Inflammatory macrophage (primary cell): ENCODE measurements at regions not wholly inside any gene's neighbourhood (a gene's known extent, or its start where the extent isn't known, plus 50 kb on each side); places are given as distances from the start of the nearest gene placed in this dataset.
A peak's percentile ranks its signal among the peaks of the same experiment; 100 is the strongest.
"Not testable (repeated sequence)": the region's sequence is repeated elsewhere in the genome, so short reads cannot be mapped to it uniquely, and the experiment has no call there.

ENCODE experiments used
- DNase-seq, 2 donors: peaks; one replicate each; pipeline ENCODE4 v3.0.0-alpha.2; 2020 to 2022

DNA sequence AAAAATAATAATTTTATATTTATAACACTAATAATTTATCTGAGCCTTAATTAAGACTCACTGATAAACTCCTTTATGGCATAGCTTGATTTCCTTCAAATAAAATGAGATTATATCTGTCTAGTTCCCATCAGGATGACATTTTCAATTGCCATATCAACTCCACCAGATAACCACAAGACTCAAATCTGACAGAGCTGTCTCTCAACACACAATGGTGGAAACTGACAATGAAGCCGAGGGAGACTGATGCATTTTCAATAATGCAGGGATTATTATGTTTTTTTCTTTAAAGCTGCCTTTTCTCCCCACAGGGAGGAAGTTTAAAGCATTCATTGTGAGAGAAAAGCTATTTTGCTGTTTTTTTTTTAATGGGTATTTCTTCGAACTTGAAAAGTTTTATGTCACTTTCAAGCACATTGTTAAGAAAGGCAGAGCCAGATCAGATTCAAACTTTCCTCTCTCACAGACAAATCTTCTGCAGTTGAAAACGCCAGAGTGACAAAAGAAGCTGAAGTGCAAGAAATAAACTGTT, 1326.9 kb upstream of the MIR17HG start:
- DNase-seq = no peak

DNA sequence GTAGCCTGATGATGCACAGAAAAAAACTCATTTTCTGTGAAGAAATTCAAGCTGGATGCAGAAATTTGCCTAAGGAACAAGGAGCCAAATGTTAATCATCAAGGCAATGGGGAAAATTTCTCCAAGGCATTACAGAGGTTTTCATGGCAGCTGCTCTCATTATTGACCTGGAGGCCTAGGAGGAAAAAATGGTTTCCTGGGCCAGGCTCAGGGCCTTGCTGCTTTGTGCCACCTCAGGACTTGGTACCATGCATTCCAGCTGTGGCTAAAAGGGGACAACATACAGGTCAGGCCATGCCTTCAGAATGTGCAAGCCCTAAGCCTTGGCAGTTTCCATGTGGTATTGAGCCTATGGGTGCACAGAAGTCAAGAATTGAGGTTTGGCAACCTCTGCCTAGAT, 1320.1 kb upstream of the MIR17HG start:
- DNase-seq = no peak

DNA sequence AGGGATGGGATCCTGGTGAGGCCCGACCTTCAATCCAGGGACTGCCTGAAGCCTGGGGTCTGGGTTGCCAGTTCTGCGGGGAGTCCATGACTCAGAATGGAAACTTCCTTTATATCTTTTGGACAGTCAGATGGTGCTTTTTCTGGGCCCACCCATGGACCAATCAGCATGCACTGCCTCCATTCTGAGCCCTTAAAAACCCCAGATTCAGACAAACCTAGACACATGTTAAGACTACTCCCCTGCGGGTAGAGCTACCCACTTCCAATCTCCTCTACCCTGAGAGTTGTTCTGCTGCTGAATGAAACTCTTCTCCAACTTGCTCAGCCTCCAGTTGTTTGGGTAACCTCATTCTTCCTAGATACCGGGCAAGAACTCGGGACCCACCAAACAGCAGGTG, 1315.2 kb upstream of the MIR17HG start:
- DNase-seq = no peak

DNA sequence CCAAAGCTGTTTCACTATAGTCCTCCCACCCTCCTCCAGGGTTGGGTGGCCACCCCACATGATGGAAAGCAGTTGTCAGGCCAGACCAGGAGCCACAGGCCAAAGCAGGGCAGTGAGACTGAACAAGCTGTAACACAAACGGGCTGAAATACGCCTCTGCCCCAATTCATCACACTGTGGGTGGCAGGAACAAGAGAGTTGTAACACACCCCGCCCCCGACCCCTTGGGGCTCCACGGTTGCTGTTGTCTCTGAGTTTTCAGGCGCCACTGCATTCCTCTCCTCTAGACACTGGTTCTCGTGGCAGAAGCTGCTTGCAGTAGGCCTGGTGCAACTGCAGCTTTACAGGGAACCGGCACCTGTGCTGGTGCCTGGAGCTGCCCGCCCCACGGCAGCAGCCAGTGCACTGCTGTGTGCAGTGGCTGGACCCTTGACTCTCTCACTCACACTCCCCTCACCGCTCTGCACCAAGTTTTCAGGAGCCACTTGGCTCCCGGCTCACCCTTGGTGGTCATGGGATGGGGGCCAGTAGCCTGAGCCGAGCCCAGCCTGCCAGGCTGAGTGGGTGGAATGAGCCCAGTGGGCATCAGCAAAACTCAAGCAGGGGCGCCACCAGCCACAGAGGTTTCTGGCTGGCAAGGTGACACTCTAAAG, 1314.5 kb upstream of the MIR17HG start:
- no peak for DNase-seq

DNA sequence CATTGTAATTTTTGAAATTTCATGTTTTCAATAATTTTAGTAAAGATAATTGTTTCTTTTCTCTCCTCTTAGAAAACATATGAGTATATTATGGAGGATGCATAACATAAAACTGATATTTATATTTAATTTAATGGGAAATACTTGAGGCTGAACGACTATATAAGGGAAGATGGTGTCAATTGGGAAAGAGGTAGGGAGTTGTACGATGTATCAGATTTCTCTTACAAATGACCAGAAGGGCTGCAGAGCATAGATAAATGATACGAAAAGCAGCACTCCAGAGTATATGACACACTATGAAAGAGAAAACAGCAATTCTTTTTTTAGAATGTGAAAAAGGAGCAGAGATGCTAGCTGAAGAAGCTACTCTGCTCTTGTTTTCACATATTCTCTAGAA, 1308.0 kb upstream of the MIR17HG start:
- no peak for DNase-seq

DNA sequence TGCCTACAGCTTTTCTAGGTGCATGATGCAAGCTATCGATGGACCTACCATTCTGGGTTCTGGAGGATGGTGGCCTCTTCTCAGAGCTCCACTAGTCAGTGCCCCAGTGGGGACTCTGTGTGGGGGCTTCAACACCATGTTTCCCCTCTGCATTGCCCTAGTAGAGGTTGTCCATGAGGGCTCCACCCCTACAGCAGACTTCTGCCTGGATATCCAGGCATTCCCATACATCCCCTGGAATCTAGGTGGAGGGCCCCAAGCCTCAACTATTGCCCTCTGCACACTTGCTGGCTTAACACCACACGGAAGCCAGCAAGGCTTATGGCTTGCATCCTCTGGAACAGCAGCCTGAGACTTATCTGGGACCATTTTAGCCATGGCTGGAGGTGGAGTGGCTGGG, 1299.9 kb upstream of the MIR17HG start:
- no peak for DNase-seq

DNA sequence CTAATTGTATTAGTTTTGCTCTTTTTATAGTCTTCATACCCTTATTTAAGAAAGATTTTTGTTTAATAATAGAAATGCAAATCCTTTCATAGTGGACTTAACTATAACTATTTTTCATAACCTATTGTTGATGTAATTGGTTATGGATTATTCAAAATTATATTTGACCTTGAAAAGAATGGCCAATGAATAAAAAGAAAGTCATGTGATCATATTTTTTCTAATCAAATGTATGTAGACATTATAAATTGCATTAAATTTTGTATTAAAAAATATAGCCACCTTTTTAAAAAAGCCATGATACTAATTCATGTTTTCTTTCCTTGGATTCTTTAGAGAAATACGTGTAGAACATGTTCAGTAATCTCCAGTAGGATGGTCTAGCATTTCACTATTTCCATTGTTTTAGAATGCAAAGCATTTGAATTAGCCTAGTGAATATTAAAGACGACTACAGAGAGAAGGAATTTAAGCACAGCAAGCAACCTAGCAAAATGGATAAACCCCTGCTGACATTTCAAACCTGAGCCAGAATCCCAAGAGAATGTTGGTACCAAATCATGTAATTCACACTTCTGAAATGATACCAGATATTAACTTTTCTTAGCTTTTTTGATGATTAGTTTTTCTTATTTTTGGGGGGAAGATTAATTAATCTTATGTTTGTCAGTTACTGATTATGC, 1297.4 kb upstream of the MIR17HG start:
- DNase-seq = no peak

DNA sequence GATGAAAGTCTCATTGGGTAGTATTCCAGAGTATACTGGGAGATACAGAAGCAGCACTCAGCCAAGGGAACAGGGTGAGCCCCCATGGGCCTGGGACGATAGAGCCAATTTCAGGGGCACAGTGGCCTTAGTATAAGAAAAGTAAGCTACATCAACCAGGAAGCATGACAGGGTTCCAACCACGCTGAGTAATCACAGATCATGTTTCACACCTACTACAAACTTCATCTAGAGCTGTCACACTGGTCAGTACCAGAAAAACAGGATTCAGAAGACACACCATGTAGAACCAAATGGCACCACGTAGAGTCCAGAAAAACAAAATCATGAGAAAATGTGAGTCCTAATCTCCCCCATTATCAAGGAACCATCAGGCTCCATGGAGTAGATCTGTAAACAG, 1292.4 kb upstream of the MIR17HG start:
- no peak for DNase-seq

DNA sequence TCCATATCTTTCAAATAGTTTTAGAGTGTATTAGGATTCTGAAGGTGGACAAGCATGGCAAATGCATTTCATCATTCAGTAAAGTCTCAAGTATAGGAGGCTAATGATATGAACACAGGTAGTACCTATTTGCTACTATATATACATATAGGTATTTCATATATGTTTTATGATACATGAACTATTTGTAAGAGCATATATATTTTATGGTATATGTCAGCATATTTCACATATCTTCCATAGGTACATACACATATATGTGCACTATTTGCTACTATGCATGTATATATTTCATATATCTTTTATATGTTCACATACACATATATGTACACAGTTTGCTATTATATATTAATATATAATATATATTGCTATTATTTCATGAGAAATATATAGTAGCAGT, 1291.7 kb upstream of the MIR17HG start:
- no peak for DNase-seq

DNA sequence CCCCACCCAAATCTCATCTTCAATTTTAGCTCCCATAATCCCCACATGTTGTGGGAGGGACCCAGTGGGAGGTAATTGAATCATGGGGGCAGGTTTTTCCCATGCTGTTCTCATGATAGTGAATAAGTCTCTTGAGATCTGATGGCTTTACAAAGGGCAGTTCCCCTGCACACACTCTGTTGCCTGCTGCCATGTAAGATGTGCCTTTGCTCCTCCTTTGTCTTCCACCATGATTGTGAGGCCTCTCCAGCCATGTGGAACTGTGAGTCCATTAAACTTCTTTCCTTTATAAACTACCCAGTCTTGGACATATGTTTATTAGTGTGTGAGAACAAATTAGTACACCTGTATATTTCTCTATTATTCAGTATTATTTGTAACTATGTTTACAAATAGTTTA, 1283.3 kb upstream of the MIR17HG start:
- DNase-seq = not testable (repeated sequence)

DNA sequence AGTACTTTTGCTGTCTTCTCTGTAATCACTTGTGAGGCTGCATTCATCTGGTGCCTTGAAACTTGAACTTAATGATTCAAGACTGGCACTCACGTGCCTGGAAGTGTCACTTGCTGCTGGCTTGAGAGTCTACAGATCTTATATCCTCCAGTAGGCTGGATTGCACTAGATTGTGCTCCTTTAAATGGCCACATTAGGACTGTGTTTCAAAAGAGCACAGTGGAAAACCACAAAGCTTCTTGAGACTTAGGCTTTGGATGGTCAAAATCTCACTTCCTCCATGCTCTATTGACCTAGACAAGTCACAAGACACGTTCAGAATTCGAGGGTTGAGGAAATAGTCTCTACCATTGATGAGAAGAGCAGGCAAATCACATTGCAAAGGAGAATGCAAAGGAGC, 1278.8 kb upstream of the MIR17HG start:
- DNase-seq = peak; percentile 3 to 26

DNA sequence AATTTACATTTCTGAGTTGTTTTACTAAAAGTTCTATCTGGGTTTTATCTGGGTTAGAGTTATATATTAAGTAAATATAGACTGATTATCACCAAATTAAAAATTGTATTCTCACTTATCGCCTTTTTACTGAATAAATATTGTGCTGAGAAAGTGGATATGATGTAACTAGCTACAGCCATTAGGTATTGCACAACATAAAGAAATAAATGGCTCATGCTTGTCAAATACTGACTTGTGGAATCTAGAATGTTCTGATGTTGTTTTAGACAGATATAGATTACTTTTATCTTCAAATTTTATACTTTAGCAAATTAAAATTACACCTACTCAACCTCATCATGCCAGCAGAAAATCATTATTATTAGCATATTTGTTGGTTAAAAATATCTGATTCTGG, 1277.1 kb upstream of the MIR17HG start:
- no peak for DNase-seq

DNA sequence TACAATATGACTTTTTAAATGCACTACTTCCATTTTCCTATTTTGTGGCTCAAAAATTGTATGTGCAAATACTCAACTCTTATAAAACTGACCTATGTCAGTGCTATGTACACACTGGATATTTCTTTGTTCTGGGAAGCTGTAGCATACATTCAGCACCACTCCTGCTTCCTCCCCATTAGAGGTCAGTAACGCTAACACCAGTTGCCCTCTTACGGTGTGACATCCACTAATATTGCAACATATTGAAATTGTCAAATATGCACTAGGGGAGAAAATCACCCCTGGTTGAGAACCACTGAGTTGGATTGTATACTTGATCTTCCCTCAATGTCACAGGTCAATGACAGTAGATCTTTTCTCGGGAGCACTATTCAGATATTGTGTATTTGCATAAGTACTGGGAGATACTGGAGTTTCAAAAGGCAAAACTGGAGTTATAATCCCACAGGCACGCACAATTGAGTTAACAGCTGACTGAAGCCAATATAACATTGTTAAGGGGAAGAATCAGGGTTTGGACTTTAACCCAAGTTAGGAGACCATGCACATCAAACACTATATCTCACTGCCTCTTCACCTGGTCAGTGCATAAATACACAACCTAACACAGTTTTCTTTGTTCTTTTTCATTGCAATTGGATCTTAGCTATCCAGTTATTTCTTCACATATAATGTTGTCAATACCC, 1276.5 kb upstream of the MIR17HG start:
- DNase-seq = no peak

DNA sequence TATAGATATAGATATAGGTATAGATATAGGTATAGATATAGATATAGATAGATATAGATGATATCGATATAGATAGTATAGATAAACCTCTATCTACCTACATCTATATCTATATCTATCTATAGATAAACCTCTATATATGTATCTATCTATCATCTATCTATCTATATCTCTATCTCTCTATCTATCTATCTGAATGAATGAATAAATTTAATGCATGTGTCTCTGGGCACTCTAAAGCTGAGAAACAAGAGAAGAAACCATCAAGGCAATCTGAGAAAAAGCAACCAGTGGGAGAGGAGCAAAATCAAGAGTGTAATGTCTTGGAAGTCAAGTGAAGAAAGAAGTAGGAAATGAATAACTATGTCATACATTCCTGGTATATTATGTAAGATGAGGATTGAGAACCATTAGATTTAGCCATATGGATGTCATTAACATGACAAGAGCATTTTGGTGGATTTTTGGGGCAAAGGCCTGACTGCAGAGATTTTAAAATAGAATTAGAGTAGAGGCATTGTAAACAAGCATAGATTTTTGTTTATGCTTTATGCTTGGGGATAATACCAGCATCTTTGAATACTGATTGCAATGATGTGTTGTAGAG, 1262.7 kb upstream of the MIR17HG start:
- DNase-seq = no peak

DNA sequence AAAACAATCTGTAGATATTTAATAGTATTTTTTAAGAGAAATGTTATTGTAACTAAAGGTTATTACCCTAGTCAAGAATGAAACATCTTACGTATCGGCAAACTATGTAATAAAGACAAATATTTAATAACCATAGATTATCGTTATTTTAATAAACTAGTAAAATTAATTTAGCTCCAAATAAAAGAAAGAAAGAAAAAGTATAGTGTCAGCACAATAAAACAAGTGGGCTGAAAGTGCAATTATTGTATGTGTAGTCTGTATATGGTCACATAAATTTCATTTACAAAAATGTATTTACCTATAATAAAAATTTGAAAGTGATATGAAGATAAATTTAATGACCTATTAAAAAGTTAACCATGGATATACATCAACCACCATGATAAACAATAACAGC, 1258.4 kb upstream of the MIR17HG start:
- no peak for DNase-seq

DNA sequence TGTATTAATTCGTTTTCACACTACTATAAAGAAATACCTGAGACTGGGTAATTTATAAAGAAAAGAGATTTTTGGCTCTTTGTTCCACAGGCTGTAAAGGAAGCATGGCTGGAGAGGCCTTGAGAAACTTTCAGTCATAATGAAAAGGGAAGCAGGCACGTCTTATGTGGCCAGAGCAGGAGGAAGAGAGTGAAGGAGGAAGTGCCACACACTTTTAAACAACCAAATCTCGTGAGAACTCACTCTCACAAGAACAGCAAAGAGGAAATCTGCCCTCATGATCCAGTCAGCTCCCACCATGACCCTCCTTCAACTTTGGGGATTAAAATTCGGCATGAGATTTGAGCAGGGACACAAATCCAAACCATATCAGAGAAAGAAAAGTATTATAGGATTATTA, 1255.9 kb upstream of the MIR17HG start:
- DNase-seq = peak in 1 of 2 donors; percentile 7

DNA sequence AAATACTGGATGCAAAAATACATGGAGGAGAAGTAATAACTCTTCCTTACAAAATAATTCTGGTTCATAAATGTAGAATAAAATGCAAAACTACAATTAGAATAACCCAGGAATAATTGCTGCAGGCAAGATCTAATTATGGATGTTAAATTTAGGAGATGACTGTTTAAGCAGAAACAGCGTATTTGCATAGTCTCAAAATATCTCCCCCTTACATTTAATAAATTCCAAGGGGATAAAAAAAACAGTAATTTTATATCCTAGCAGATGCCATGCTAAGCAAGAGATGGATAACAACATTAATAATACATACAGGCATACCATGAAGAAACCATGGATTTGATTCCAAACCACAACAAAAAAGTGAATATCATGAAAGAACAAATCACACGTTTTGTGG, 1253.1 kb upstream of the MIR17HG start:
- no peak for DNase-seq

DNA sequence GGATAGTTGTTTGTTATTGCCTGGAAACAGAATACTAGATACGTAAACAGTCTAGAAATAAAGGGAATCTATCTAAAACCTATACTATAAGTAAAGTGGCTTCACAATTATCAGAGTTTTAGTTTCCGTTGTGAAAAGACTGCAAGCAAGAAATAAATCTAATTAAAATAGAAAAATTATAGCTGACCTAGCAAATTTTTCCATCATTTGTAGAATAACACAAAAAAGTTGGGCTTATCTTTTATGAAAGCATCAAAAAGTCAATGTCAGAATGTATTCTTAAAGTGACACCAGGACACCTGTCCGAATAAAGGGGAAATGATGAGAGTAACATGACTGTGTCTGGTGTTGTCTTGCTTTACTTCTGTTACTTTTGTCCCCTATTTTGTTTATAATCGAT, 1248.9 kb upstream of the MIR17HG start:
- DNase-seq = no peak

DNA sequence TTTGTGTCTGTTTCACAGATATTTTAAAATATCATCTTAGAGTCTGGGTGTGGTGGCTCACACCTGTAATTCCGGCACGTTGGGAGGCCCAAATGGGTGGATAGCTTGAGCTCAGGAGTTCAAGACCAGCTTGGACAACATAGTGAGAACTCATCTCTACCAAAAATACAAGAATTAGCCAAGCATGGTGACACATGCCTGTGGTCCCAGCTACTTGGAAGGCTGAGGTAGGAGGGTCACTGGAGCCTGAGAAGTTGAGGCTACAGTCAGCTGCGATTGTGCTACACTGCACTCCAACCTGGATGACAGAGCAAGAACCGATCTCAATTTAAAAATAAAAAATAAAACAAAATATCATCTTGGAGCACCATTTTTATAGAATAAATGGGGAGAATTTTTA, 1247.6 kb upstream of the MIR17HG start:
- no peak for DNase-seq

DNA sequence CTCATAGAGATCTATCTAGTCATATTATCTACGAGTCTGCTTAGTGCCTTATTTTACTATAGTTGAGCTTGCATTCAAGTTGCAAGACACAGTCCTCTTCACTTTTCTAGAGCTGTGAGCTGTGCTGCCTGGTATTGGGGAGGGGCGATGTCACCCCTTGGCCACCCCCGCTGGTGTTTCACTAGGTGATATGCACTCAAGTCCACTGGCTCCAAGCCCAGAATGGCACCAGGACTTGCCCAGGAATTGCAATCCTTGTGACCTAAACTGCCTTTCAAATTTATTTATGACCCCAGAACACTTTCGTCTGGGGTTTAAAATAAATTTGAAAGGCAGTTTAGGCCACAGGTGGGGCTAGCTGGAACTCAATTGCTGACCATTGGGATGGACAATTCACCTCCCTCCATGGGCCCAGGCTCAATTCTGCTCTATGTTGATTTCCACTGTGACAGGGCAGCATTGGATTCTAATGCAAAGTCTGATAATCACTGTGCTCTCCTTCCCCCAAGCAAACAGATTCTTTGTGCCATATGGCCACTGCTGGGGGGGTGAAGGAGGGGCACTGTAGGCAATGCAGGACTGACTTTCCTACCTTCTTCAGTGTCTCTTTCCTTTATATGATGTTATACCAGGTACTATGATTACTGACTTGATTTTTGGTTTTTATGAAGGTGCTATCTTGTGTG, 1244.2 kb upstream of the MIR17HG start:
- no peak for DNase-seq

DNA sequence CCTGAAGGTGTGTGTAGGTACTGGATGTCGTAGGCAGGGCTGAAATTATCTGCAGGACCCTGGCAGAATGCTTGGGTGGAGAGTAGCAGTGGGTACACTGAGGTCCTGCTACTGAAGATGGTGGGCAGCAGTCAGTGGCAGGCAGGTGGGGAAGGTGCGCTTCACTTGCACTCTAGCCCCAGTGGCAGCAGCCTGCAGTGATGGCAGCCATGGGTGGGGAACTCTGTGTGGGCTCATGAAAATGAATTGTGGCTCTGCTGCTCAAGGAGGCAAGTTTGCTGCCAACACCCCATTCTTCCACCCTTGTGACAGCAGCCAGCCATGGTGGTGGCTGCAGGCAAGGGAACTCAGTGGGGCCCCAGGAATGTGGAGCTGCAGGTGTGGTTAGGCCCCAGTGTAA, 1242.7 kb upstream of the MIR17HG start:
- DNase-seq = no peak

DNA sequence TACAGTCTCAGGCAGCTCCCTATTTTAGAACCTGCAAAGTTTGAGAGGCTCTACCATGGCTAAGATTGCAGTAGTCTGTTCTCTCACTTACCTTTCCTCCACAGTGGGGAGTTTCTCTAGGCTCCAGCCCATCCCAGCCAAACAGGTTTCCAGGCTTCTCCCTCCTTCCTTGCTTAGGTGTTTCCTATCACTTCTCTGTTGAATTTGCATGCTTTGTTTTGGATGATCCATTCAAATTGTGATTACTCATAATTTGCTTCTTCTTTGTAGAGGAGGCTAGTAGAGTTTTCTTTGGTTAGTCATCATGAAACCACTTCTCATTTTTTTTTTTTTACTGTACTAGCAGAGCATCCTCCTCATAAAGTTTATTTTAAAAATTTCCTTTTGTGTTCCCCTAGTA, 1242.2 kb upstream of the MIR17HG start:
- DNase-seq = no peak
